ENCODE measurements at regions not wholly inside any gene's neighbourhood (a gene's known extent, or its start where the extent isn't known, plus 50 kb on each side); places are given as distances from the start of the nearest gene placed in this dataset.

- Histone ChIP-seq H3K9me3 (ENCODE audit: control insufficient read depth, insufficient read depth, low read depth, low read length) (peaks cover 5% of the 10 kb centered on the region; the same call in 1 of the 2 replicates), H3K27ac (ENCODE audit: low read depth, low read length) (no peak overlapping the region), H3K4me3 (ENCODE audit: low read depth, low read length) (no peak overlapping the region), H3K9ac (ENCODE audit: low read length) (no peak overlapping the region), H3K36me3 (ENCODE audit: control insufficient read depth, insufficient read depth, low read length) (no peaks in the 10 kb centered on the region), H3K4me1 (ENCODE audit: control insufficient read depth, insufficient read depth, low read length) (no peaks in the 10 kb centered on the region; the same call in 1 of the 2 replicates), H3K27me3 (ENCODE audit: control insufficient read depth, insufficient read depth, low read length) (no peaks in the 10 kb centered on the region)
Measured at GRCh38 chr2:220159738-220160137, 532.3 kb downstream of the SLC4A3 start.

- Histone ChIP-seq H3K27me3 (ENCODE audit: control insufficient read depth, insufficient read depth, low read length) (no peaks in the 10 kb centered on the region), H3K4me1 (ENCODE audit: control insufficient read depth, insufficient read depth, low read length) (no peaks in the 10 kb centered on the region; the same call in 1 of the 2 replicates), H3K27ac (ENCODE audit: low read depth, low read length) (no peak overlapping the region), H3K9ac (ENCODE audit: low read length) (no peak overlapping the region), H3K9me3 (ENCODE audit: control insufficient read depth, insufficient read depth, low read depth, low read length) (peaks cover 5% of the 10 kb centered on the region; the same call in 1 of the 2 replicates), H3K4me3 (ENCODE audit: low read depth, low read length) (no peak overlapping the region), H3K36me3 (ENCODE audit: control insufficient read depth, insufficient read depth, low read length) (no peaks in the 10 kb centered on the region)
Measured at GRCh38 chr2:220162320-220162719, 534.9 kb downstream of the SLC4A3 start.

GRCh38 chr2:220163486-220163885 lies 536.1 kb downstream of the SLC4A3 start:
- Histone ChIP-seq H3K36me3 (ENCODE audit: control insufficient read depth, insufficient read depth, low read length) (no peaks in the 10 kb centered on the region), H3K27me3 (ENCODE audit: control insufficient read depth, insufficient read depth, low read length) (no peaks in the 10 kb centered on the region), H3K9ac (ENCODE audit: low read length) (no peak overlapping the region), H3K9me3 (ENCODE audit: control insufficient read depth, insufficient read depth, low read depth, low read length) (peaks cover 5% of the 10 kb centered on the region; the same call in 1 of the 2 replicates), H3K4me1 (ENCODE audit: control insufficient read depth, insufficient read depth, low read length) (no peaks in the 10 kb centered on the region), H3K27ac (ENCODE audit: low read depth, low read length) (no peak overlapping the region), H3K4me3 (ENCODE audit: low read depth, low read length) (no peak overlapping the region)

- Histone ChIP-seq H3K27me3 (ENCODE audit: control insufficient read depth, insufficient read depth, low read length) (no peaks in the 10 kb centered on the region), H3K4me1 (ENCODE audit: control insufficient read depth, insufficient read depth, low read length) (no peaks in the 10 kb centered on the region), H3K9me3 (ENCODE audit: control insufficient read depth, insufficient read depth, low read depth, low read length) (peaks cover 2% of the 10 kb centered on the region; the same call in 1 of the 2 replicates), H3K4me3 (ENCODE audit: low read depth, low read length) (no peak overlapping the region), H3K36me3 (ENCODE audit: control insufficient read depth, insufficient read depth, low read length) (no peaks in the 10 kb centered on the region), H3K9ac (ENCODE audit: low read length) (no peak overlapping the region), H3K27ac (ENCODE audit: low read depth, low read length) (no peak overlapping the region)
Measured at GRCh38 chr2:220165401-220165800, 538.0 kb downstream of the SLC4A3 start.

- Histone ChIP-seq H3K27me3 (ENCODE audit: control insufficient read depth, insufficient read depth, low read length) (no peaks in the 10 kb centered on the region), H3K27ac (ENCODE audit: low read depth, low read length) (no peak overlapping the region), H3K9me3 (ENCODE audit: control insufficient read depth, insufficient read depth, low read depth, low read length) (no peaks in the 10 kb centered on the region), H3K4me1 (ENCODE audit: control insufficient read depth, insufficient read depth, low read length) (no peaks in the 10 kb centered on the region), H3K4me3 (ENCODE audit: low read depth, low read length) (no peak overlapping the region), H3K9ac (ENCODE audit: low read length) (no peak overlapping the region), H3K36me3 (ENCODE audit: control insufficient read depth, insufficient read depth, low read length) (no peaks in the 10 kb centered on the region)
Measured at GRCh38 chr2:220166616-220167015, 539.2 kb downstream of the SLC4A3 start.

GRCh38 chr2:220167956-220168355 lies 540.5 kb downstream of the SLC4A3 start:
- Histone ChIP-seq H3K27ac (ENCODE audit: low read depth, low read length) (no peak overlapping the region), H3K9me3 (ENCODE audit: control insufficient read depth, insufficient read depth, low read depth, low read length) (no peaks in the 10 kb centered on the region), H3K4me1 (ENCODE audit: control insufficient read depth, insufficient read depth, low read length) (no peaks in the 10 kb centered on the region), H3K27me3 (ENCODE audit: control insufficient read depth, insufficient read depth, low read length) (no peaks in the 10 kb centered on the region), H3K36me3 (ENCODE audit: control insufficient read depth, insufficient read depth, low read length) (no peaks in the 10 kb centered on the region), H3K4me3 (ENCODE audit: low read depth, low read length) (no peak overlapping the region), H3K9ac (ENCODE audit: low read length) (no peak overlapping the region)

GRCh38 chr2:220168891-220169546 lies 541.6 kb downstream of the SLC4A3 start:
- H3K36me3 ChIP-seq (ENCODE audit: control insufficient read depth, insufficient read depth, low read length), result no peaks in the 10 kb centered on the region
- H3K27ac ChIP-seq (ENCODE audit: low read depth, low read length), result no peak overlapping the region
- no peaks in the 10 kb centered on the region for H3K9me3 ChIP-seq (ENCODE audit: control insufficient read depth, insufficient read depth, low read depth, low read length)
- no peak overlapping the region for H3K9ac ChIP-seq (ENCODE audit: low read length)
- no peaks in the 10 kb centered on the region for H3K27me3 ChIP-seq (ENCODE audit: control insufficient read depth, insufficient read depth, low read length)
- H3K4me3 ChIP-seq (ENCODE audit: low read depth, low read length), result no peak overlapping the region
- H3K4me1 ChIP-seq (ENCODE audit: control insufficient read depth, insufficient read depth, low read length), result no peaks in the 10 kb centered on the region

- no peak overlapping the region for H3K4me3 ChIP-seq (ENCODE audit: low read depth, low read length)
Measured at GRCh38 chr2:220174826-220175225, 547.4 kb downstream of the SLC4A3 start.

GRCh38 chr2:220175967-220176366 lies 548.5 kb downstream of the SLC4A3 start:
- Histone ChIP-seq H3K36me3 (ENCODE audit: control insufficient read depth, insufficient read depth, low read length) (no peaks in the 10 kb centered on the region), H3K4me3 (ENCODE audit: low read depth, low read length) (no peak overlapping the region), H3K27ac (ENCODE audit: low read depth, low read length) (no peak overlapping the region), H3K27me3 (ENCODE audit: control insufficient read depth, insufficient read depth, low read length) (no peaks in the 10 kb centered on the region), H3K4me1 (ENCODE audit: control insufficient read depth, insufficient read depth, low read length) (no peaks in the 10 kb centered on the region), H3K9ac (ENCODE audit: low read length) (no peak overlapping the region), H3K9me3 (ENCODE audit: control insufficient read depth, insufficient read depth, low read depth, low read length) (no peaks in the 10 kb centered on the region)

More at GRCh38 chr2:220174826-220175225, 547.4 kb downstream of the SLC4A3 start:
- Histone ChIP-seq H3K4me1 (ENCODE audit: control insufficient read depth, insufficient read depth, low read length) (no peaks in the 10 kb centered on the region), H3K9ac (ENCODE audit: low read length) (no peak overlapping the region), H3K9me3 (ENCODE audit: control insufficient read depth, insufficient read depth, low read depth, low read length) (no peaks in the 10 kb centered on the region), H3K27ac (ENCODE audit: low read depth, low read length) (no peak overlapping the region), H3K36me3 (ENCODE audit: control insufficient read depth, insufficient read depth, low read length) (no peaks in the 10 kb centered on the region), H3K27me3 (ENCODE audit: control insufficient read depth, insufficient read depth, low read length) (no peaks in the 10 kb centered on the region)

GRCh38 chr2:220178991-220179695 lies 551.7 kb downstream of the SLC4A3 start:
- no peaks in the 10 kb centered on the region for H3K27me3 ChIP-seq (ENCODE audit: control insufficient read depth, insufficient read depth, low read length)
- no peaks in the 10 kb centered on the region for H3K4me1 ChIP-seq (ENCODE audit: control insufficient read depth, insufficient read depth, low read length)
- H3K9me3 ChIP-seq (ENCODE audit: control insufficient read depth, insufficient read depth, low read depth, low read length), result no peaks in the 10 kb centered on the region
- no peak overlapping the region for H3K27ac ChIP-seq (ENCODE audit: low read depth, low read length)
- no peaks in the 10 kb centered on the region for H3K36me3 ChIP-seq (ENCODE audit: control insufficient read depth, insufficient read depth, low read length)
- no peak overlapping the region for H3K9ac ChIP-seq (ENCODE audit: low read length)
- H3K4me3 ChIP-seq (ENCODE audit: low read depth, low read length), result no peak overlapping the region

GRCh38 chr2:220181165-220181564 lies 553.7 kb downstream of the SLC4A3 start:
- Histone ChIP-seq H3K36me3 (ENCODE audit: control insufficient read depth, insufficient read depth, low read length) (no peaks in the 10 kb centered on the region), H3K27me3 (ENCODE audit: control insufficient read depth, insufficient read depth, low read length) (no peaks in the 10 kb centered on the region), H3K27ac (ENCODE audit: low read depth, low read length) (no peak overlapping the region), H3K9me3 (ENCODE audit: control insufficient read depth, insufficient read depth, low read depth, low read length) (no peaks in the 10 kb centered on the region), H3K9ac (ENCODE audit: low read length) (no peak overlapping the region), H3K4me3 (ENCODE audit: low read depth, low read length) (no peak overlapping the region), H3K4me1 (ENCODE audit: control insufficient read depth, insufficient read depth, low read length) (no peaks in the 10 kb centered on the region)

Measured in HUES6 (cell line).